Neural progenitor cell (in vitro differentiated cells): ENCODE measurements at regions not wholly inside any gene's neighbourhood (a gene's known extent, or its start where the extent isn't known, plus 50 kb on each side); places are given as distances from the start of the nearest gene placed in this dataset.

Experiments
- DNase-seq: peaks from one replicate; pipeline ENCODE4 v3.0.0-alpha.2; 2016; ENCODE audit warnings: low spot score
- H2AFZ ChIP-seq: fragments of 200-600 bp; sonication (generic); replicated peaks from 2 replicates; pipeline ENCODE4 v1.6.1; 2016; ENCODE audit warnings: antibody characterized with exemption
- H3F3A ChIP-seq: fragments of 200-600 bp; sonication (generic); 2 replicates; pipeline ENCODE4 v1.6.1; 2016; ENCODE audit warnings: antibody characterized with exemption, low read depth
- H3K27ac ChIP-seq: fragments of 200-600 bp; sonication (generic); 2 replicates; pipeline ENCODE4 v1.5.1; 2016; ENCODE audit warnings: mild to moderate bottlenecking
- H3K27me3 ChIP-seq: fragments of 200-600 bp; sonication (generic); 2 replicates; pipeline ENCODE4 v1.6.1; 2016; ENCODE audit warnings: mild to moderate bottlenecking, moderate library complexity
- H3K36me3 ChIP-seq: fragments of 200-600 bp; sonication (generic); 2 replicates; pipeline ENCODE4 v1.5.1; 2016
- H3K4me1 ChIP-seq: fragments of 200-600 bp; sonication (generic); 2 replicates; pipeline ENCODE4 v1.6.1; 2016; ENCODE audit warnings: mixed run types
- H3K4me2 ChIP-seq: fragments of 200-600 bp; sonication (generic); 2 replicates; pipeline ENCODE4 v1.6.1; 2016
- H3K4me3 ChIP-seq: fragments of 200-600 bp; sonication (generic); 2 replicates; pipeline ENCODE4 v1.5.1; 2016
- H3K79me2 ChIP-seq: fragments of 200-600 bp; sonication (generic); 2 replicates; pipeline ENCODE4 v1.6.1; 2016; ENCODE audit warnings: low read depth
- H3K9ac ChIP-seq: fragments of 200-600 bp; sonication (generic); 2 replicates; pipeline ENCODE4 v1.6.1; 2016
- H3K9me3 ChIP-seq: fragments of 200-600 bp; sonication (generic); 2 replicates; pipeline ENCODE4 v1.5.1; 2016; ENCODE audit warnings: low read depth
- H4K20me1 ChIP-seq: fragments of 200-600 bp; sonication (generic); 2 replicates; pipeline ENCODE4 v1.6.1; 2016; ENCODE audit warnings: low read depth
- H3K27ac Mint-ChIP-seq: 3 replicates; pipeline ENCODE4 v1.8.0; 2021; ENCODE audit warnings: mixed read lengths
- H3K27me3 Mint-ChIP-seq: 2 replicates; pipeline ENCODE4 v1.8.0; 2022; ENCODE audit warnings: low read depth, mild to moderate bottlenecking, inconsistent platforms, moderate library complexity, mixed read lengths; ENCODE audit not compliant: insufficient read depth
- H3K36me3 Mint-ChIP-seq: 3 replicates; pipeline ENCODE4 v1.8.0; 2021; ENCODE audit warnings: mixed read lengths
- H3K4me1 Mint-ChIP-seq: 3 replicates; pipeline ENCODE4 v1.8.0; 2021; ENCODE audit warnings: mixed read lengths
- H3K4me3 Mint-ChIP-seq: 3 replicates; pipeline ENCODE4 v1.8.0; 2021; ENCODE audit warnings: mild to moderate bottlenecking, moderate library complexity, mixed read lengths
- H3K9me3 Mint-ChIP-seq: 3 replicates; pipeline ENCODE4 v1.8.0; 2020; ENCODE audit warnings: mixed read lengths
- EZH2 ChIP-seq: fragments of 200-600 bp; sonication (generic); IDR thresholded peaks from 2 replicates; pipeline ENCODE4 v1.6.1; 2017; ENCODE audit warnings: antibody characterized with exemption, mild to moderate bottlenecking, moderate library complexity
- EZH2phosphoT487 ChIP-seq: fragments of 200-600 bp; sonication (generic); IDR thresholded peaks from 2 replicates; pipeline ENCODE4 v1.6.1; 2017; ENCODE audit warnings: antibody characterized with exemption
- TF ChIP-seq, protein P1 (sequence below): fragments of 200-600 bp; sonication (generic); IDR thresholded peaks from 2 replicates; pipeline ENCODE4 v1.5.1; 2017; ENCODE audit warnings: antibody characterized with exemption, mild to moderate bottlenecking

DNA sequence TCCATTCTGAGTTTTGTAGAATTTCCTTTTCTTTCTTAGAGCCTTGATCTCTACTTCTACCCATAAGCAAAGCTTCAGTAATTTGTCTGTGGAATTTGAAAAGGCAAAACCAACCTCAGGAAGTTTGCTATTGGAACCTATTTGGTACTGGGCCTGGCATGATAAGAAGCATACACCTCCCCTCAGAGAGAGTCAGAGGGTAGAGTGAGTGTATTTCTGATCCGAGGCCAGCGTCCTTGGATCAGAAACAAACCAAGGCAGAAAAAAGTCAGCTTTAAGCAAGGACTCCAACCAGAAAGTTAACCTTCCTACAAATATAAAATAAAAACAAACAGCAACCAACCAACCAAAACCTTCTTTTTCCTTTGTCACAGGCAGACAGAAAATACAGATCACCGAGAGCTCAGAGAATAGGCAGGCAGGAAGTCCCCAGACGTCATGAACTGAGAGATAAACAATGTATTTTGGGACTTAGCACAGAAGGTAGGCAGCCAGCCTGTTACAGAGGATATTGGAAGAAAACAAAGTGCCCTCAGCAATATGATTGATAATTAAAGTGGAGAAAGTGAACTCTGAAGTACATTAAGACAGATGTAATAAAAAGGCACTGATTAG, 141.5 kb downstream of the NEDD1 start:
- Histone ChIP-seq H3K9ac (no peak overlapping the region), H3K27ac (no peak overlapping the region), H3K4me1 (peaks cover 24% of the 10 kb centered on the region), H3K79me2 (no peaks in the 10 kb centered on the region), H3F3A (peaks cover 13% of the 10 kb centered on the region), H3K27me3 (no peaks in the 10 kb centered on the region), H3K4me3 (no peak overlapping the region), H2AFZ (peak overlapping the region; percentile 78), H4K20me1 (no peaks in the 10 kb centered on the region), H3K9me3 (no peaks in the 10 kb centered on the region), H3K36me3 (no peaks in the 10 kb centered on the region), H3K4me2 (peak overlapping the region; percentile 3)
- DNase-seq, result no peak
- peaks cover 36% of the 10 kb centered on the region for H3K9me3 Mint-ChIP-seq
- no peak overlapping the region for H3K4me3 Mint-ChIP-seq
- peaks cover 6% of the 10 kb centered on the region for H3K27me3 Mint-ChIP-seq
- H3K27ac Mint-ChIP-seq, result peak overlapping the region; percentile 95
- no peak for TF ChIP-seq EZH2
- TF ChIP-seq, protein P1, sequence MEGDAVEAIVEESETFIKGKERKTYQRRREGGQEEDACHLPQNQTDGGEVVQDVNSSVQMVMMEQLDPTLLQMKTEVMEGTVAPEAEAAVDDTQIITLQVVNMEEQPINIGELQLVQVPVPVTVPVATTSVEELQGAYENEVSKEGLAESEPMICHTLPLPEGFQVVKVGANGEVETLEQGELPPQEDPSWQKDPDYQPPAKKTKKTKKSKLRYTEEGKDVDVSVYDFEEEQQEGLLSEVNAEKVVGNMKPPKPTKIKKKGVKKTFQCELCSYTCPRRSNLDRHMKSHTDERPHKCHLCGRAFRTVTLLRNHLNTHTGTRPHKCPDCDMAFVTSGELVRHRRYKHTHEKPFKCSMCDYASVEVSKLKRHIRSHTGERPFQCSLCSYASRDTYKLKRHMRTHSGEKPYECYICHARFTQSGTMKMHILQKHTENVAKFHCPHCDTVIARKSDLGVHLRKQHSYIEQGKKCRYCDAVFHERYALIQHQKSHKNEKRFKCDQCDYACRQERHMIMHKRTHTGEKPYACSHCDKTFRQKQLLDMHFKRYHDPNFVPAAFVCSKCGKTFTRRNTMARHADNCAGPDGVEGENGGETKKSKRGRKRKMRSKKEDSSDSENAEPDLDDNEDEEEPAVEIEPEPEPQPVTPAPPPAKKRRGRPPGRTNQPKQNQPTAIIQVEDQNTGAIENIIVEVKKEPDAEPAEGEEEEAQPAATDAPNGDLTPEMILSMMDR, result no peak
- no peak for TF ChIP-seq EZH2phosphoT487
- peaks cover 45% of the 10 kb centered on the region for H3K4me1 Mint-ChIP-seq
- H3K36me3 Mint-ChIP-seq, result peaks cover 15% of the 10 kb centered on the region

DNA sequence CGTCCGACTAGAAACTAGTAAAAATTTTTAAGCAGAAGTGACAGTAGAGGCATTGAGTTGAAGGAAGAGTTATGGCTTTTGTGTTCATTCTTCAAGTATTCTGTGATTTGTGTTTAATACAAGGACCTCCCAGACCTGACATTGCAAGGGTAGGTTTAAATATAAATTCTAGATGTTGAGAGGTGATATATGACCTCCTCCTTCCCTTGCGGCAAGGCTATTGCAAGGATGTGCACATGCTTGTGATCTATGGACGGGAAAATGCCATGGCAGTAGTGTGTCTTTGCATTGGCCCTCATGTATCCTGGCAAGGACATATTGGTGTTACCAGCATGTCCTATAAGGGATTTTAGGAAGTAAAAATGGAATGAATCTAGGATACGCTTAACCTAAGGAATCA, 143.5 kb downstream of the NEDD1 start:
- no peak overlapping the region for H3K27ac Mint-ChIP-seq
- Histone ChIP-seq H3K27ac (no peak overlapping the region), H3K79me2 (no peaks in the 10 kb centered on the region), H3K27me3 (no peaks in the 10 kb centered on the region), H3K9me3 (no peaks in the 10 kb centered on the region), H3F3A (peaks cover 13% of the 10 kb centered on the region), H2AFZ (no peak overlapping the region), H4K20me1 (no peaks in the 10 kb centered on the region), H3K9ac (no peak overlapping the region), H3K36me3 (no peaks in the 10 kb centered on the region), H3K4me2 (no peak overlapping the region), H3K4me3 (no peak overlapping the region), H3K4me1 (peaks cover 24% of the 10 kb centered on the region)
- H3K4me3 Mint-ChIP-seq, result no peak overlapping the region
- TF ChIP-seq, protein P1, result no peak
- TF ChIP-seq EZH2phosphoT487 (no peak), EZH2 (no peak)
- H3K4me1 Mint-ChIP-seq, result peaks cover 40% of the 10 kb centered on the region
- H3K9me3 Mint-ChIP-seq, result peaks cover 40% of the 10 kb centered on the region
- peaks cover 8% of the 10 kb centered on the region for H3K27me3 Mint-ChIP-seq
- no peak for DNase-seq
- H3K36me3 Mint-ChIP-seq, result peaks cover 19% of the 10 kb centered on the region

DNA sequence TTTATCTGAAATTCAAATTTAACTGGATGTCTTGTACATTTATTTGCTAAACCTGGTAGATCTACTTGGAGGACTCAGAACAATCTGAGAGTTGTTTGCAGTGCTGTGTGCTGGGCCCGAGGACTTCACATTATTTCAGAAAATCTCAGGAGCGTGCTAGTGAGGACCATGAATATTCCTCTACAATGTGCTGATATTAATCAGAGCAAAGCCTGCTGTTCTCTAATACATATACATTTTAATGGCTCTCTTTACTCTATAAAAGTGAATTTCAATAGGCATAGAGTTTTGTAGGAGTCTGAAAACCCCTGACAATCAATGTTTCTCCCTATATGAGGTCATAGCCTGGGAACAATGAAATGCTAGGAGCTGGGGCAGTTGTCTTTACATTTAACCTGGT, 144.3 kb downstream of the NEDD1 start:
- Mint-ChIP-seq H3K9me3 (peaks cover 39% of the 10 kb centered on the region), H3K27ac (peak overlapping the region; percentile 67), H3K4me1 (peaks cover 40% of the 10 kb centered on the region), H3K27me3 (peaks cover 8% of the 10 kb centered on the region), H3K4me3 (no peak overlapping the region), H3K36me3 (peaks cover 20% of the 10 kb centered on the region)
- no peak for TF ChIP-seq EZH2phosphoT487
- TF ChIP-seq, protein P1, result no peak
- no peak for TF ChIP-seq EZH2
- H3F3A ChIP-seq, result peaks cover 13% of the 10 kb centered on the region
- H2AFZ ChIP-seq, result peak overlapping the region; percentile 55
- no peaks in the 10 kb centered on the region for H3K9me3 ChIP-seq
- no peaks in the 10 kb centered on the region for H3K27me3 ChIP-seq
- H3K79me2 ChIP-seq, result no peaks in the 10 kb centered on the region
- peaks cover 24% of the 10 kb centered on the region for H3K4me1 ChIP-seq
- H3K36me3 ChIP-seq, result no peaks in the 10 kb centered on the region
- no peaks in the 10 kb centered on the region for H4K20me1 ChIP-seq
- no peak overlapping the region for H3K4me3 ChIP-seq
- no peak overlapping the region for H3K9ac ChIP-seq
- DNase-seq, result no peak
- no peak overlapping the region for H3K4me2 ChIP-seq
- H3K27ac ChIP-seq, result no peak overlapping the region
